ENCODE measurements at regions not wholly inside any gene's neighbourhood (a gene's known extent, or its start where the extent isn't known, plus 50 kb on each side); places are given as distances from the start of the nearest gene placed in this dataset.

- TF ChIP-seq, protein P1, sequence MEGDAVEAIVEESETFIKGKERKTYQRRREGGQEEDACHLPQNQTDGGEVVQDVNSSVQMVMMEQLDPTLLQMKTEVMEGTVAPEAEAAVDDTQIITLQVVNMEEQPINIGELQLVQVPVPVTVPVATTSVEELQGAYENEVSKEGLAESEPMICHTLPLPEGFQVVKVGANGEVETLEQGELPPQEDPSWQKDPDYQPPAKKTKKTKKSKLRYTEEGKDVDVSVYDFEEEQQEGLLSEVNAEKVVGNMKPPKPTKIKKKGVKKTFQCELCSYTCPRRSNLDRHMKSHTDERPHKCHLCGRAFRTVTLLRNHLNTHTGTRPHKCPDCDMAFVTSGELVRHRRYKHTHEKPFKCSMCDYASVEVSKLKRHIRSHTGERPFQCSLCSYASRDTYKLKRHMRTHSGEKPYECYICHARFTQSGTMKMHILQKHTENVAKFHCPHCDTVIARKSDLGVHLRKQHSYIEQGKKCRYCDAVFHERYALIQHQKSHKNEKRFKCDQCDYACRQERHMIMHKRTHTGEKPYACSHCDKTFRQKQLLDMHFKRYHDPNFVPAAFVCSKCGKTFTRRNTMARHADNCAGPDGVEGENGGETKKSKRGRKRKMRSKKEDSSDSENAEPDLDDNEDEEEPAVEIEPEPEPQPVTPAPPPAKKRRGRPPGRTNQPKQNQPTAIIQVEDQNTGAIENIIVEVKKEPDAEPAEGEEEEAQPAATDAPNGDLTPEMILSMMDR (IDR thresholded peaks at IDR 0.05; ENCODE audit: unreplicated experiment): no peak
- no peaks in the 10 kb centered on the region for H3K36me3 Mint-ChIP-seq (ENCODE audit: low read depth, unreplicated experiment)
- no peak overlapping the region for H3K27ac Mint-ChIP-seq (ENCODE audit: unreplicated experiment)
- DNase-seq (ENCODE audit: low spot score): no peak
- no peak overlapping the region for H3K4me3 Mint-ChIP-seq (ENCODE audit: unreplicated experiment)
- no peaks in the 10 kb centered on the region for H3K9me3 Mint-ChIP-seq (ENCODE audit: unreplicated experiment)
- H3K4me1 Mint-ChIP-seq (ENCODE audit: unreplicated experiment): no peaks in the 10 kb centered on the region
- no peaks in the 10 kb centered on the region for H3K27me3 Mint-ChIP-seq (ENCODE audit: unreplicated experiment)
Measured at GRCh38 chr12:16849473-16849872, 243.5 kb upstream of the LMO3 start.

DNA sequence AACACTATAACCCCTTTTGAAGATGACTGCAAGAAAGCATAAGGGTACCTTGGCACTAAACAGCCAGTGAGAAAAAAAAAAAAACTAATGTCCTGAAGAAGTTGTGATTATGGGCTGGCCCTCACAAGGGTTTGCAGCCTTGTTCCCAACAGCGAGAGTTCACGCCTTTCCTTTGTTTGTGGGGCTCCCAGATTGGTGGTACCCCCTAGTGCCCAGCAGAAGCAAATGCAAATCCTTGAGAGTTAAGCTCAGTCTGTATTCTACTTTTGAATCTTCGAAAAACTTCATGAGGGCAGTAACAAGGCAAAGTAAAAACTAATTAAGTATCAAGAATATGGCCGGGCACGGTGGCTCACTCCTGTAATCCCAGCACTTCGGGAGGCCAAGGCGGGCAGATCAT is 238.9 kb upstream of the LMO3 start:
- no peak overlapping the region for H3K4me3 Mint-ChIP-seq (ENCODE audit: unreplicated experiment)
- TF ChIP-seq, protein P1 (IDR thresholded peaks at IDR 0.05; ENCODE audit: unreplicated experiment): peak; percentile 33
- DNase-seq (ENCODE audit: low spot score): no peak
- no peaks in the 10 kb centered on the region for H3K36me3 Mint-ChIP-seq (ENCODE audit: low read depth, unreplicated experiment)
- H3K9me3 Mint-ChIP-seq (ENCODE audit: unreplicated experiment): no peaks in the 10 kb centered on the region
- H3K27me3 Mint-ChIP-seq (ENCODE audit: unreplicated experiment): no peaks in the 10 kb centered on the region
- no peak overlapping the region for H3K27ac Mint-ChIP-seq (ENCODE audit: unreplicated experiment)
- H3K4me1 Mint-ChIP-seq (ENCODE audit: unreplicated experiment): no peaks in the 10 kb centered on the region

GRCh38 chr12:16833376-16834015 is 227.5 kb upstream of the LMO3 start:
- no peaks in the 10 kb centered on the region for H3K27me3 Mint-ChIP-seq (ENCODE audit: unreplicated experiment)
- H3K36me3 Mint-ChIP-seq (ENCODE audit: low read depth, unreplicated experiment): no peaks in the 10 kb centered on the region
- H3K4me1 Mint-ChIP-seq (ENCODE audit: unreplicated experiment): no peaks in the 10 kb centered on the region
- H3K4me3 Mint-ChIP-seq (ENCODE audit: unreplicated experiment): no peak overlapping the region
- TF ChIP-seq, protein P1 (IDR thresholded peaks at IDR 0.05; ENCODE audit: unreplicated experiment): no peak
- H3K27ac Mint-ChIP-seq (ENCODE audit: unreplicated experiment): no peak overlapping the region
- DNase-seq (ENCODE audit: low spot score): no peak
- no peaks in the 10 kb centered on the region for H3K9me3 Mint-ChIP-seq (ENCODE audit: unreplicated experiment)

DNA sequence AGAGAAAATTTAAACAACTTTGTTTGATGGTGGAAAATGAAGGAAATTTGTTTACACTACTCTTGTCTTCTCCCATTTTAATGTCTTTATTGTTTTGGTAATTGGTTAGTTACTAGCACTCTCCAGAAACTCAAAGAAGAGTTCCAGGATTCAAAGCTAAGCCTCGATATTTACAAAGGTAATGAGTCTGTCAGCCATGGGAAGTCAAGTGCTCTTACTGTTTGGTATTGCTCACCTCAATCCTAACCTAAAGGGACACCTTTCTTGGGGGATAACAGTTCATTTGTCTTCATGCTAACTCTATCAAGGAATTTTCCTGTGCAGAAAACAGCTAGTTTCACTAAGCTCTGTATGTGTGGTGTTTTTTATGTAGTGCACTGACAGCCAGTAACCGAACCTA is 222.9 kb upstream of the LMO3 start:
- H3K9me3 Mint-ChIP-seq (ENCODE audit: unreplicated experiment): no peaks in the 10 kb centered on the region
- no peak for DNase-seq (ENCODE audit: low spot score)

GRCh38 chr12:16807731-16808130 is 201.8 kb upstream of the LMO3 start:
- H3K4me3 Mint-ChIP-seq (ENCODE audit: unreplicated experiment): no peak overlapping the region
- H3K9me3 Mint-ChIP-seq (ENCODE audit: unreplicated experiment): no peaks in the 10 kb centered on the region
- H3K27ac Mint-ChIP-seq (ENCODE audit: unreplicated experiment): no peak overlapping the region
- TF ChIP-seq, protein P1 (IDR thresholded peaks at IDR 0.05; ENCODE audit: unreplicated experiment): no peak
- no peaks in the 10 kb centered on the region for H3K27me3 Mint-ChIP-seq (ENCODE audit: unreplicated experiment)
- H3K4me1 Mint-ChIP-seq (ENCODE audit: unreplicated experiment): no peaks in the 10 kb centered on the region
- DNase-seq (ENCODE audit: low spot score): no peak
- no peaks in the 10 kb centered on the region for H3K36me3 Mint-ChIP-seq (ENCODE audit: low read depth, unreplicated experiment)

More for the DNA sequence above, 222.9 kb upstream of the LMO3 start:
- no peaks in the 10 kb centered on the region for H3K27me3 Mint-ChIP-seq (ENCODE audit: unreplicated experiment)
- TF ChIP-seq, protein P1 (IDR thresholded peaks at IDR 0.05; ENCODE audit: unreplicated experiment): no peak
- no peaks in the 10 kb centered on the region for H3K36me3 Mint-ChIP-seq (ENCODE audit: low read depth, unreplicated experiment)
- H3K4me1 Mint-ChIP-seq (ENCODE audit: unreplicated experiment): no peaks in the 10 kb centered on the region
- no peak overlapping the region for H3K27ac Mint-ChIP-seq (ENCODE audit: unreplicated experiment)
- no peak overlapping the region for H3K4me3 Mint-ChIP-seq (ENCODE audit: unreplicated experiment)
